ENCODE measurements at regions not wholly inside any gene's neighbourhood (a gene's known extent, or its start where the extent isn't known, plus 50 kb on each side); places are given as distances from the start of the nearest gene placed in this dataset.

- no peak for DNase-seq
- H3K36me3 Mint-ChIP-seq (ENCODE audit: unreplicated experiment), result no peaks in the 10 kb centered on the region
- no peak overlapping the region for H3K27ac Mint-ChIP-seq (ENCODE audit: unreplicated experiment)
- H3K9me3 Mint-ChIP-seq (ENCODE audit: unreplicated experiment), result no peaks in the 10 kb centered on the region
- TF ChIP-seq CTCF (IDR thresholded peaks at IDR 0.05; ENCODE audit: partially characterized antibody, unreplicated experiment), result no peak
- H3K27me3 Mint-ChIP-seq (ENCODE audit: unreplicated experiment), result no peaks in the 10 kb centered on the region
- no peak overlapping the region for H3K4me3 Mint-ChIP-seq (ENCODE audit: unreplicated experiment)
- H3K4me1 Mint-ChIP-seq (ENCODE audit: low read depth, unreplicated experiment), result peaks cover 2% of the 10 kb centered on the region
Observed at GRCh38 chr17:31746884-31747495, 112.1 kb downstream of the COPRS start.

GRCh38 chr17:31745964-31746600 lies 113.0 kb downstream of the COPRS start:
- DNase-seq, result no peak
- H3K9me3 Mint-ChIP-seq (ENCODE audit: unreplicated experiment), result no peaks in the 10 kb centered on the region
- no peak overlapping the region for H3K27ac Mint-ChIP-seq (ENCODE audit: unreplicated experiment)
- no peaks in the 10 kb centered on the region for H3K27me3 Mint-ChIP-seq (ENCODE audit: unreplicated experiment)
- H3K4me3 Mint-ChIP-seq (ENCODE audit: unreplicated experiment), result no peak overlapping the region
- peaks cover 2% of the 10 kb centered on the region for H3K4me1 Mint-ChIP-seq (ENCODE audit: low read depth, unreplicated experiment)
- TF ChIP-seq CTCF (IDR thresholded peaks at IDR 0.05; ENCODE audit: partially characterized antibody, unreplicated experiment), result no peak
- no peaks in the 10 kb centered on the region for H3K36me3 Mint-ChIP-seq (ENCODE audit: unreplicated experiment)

- Mint-ChIP-seq H3K4me1 (ENCODE audit: low read depth, unreplicated experiment) (peaks cover 5% of the 10 kb centered on the region), H3K9me3 (ENCODE audit: unreplicated experiment) (peaks cover 2% of the 10 kb centered on the region), H3K36me3 (ENCODE audit: unreplicated experiment) (no peaks in the 10 kb centered on the region), H3K27ac (ENCODE audit: unreplicated experiment) (no peak overlapping the region), H3K4me3 (ENCODE audit: unreplicated experiment) (no peak overlapping the region), H3K27me3 (ENCODE audit: unreplicated experiment) (no peaks in the 10 kb centered on the region)
- no peak for TF ChIP-seq CTCF (IDR thresholded peaks at IDR 0.05; ENCODE audit: partially characterized antibody, unreplicated experiment)
- no peak for DNase-seq
Observed at GRCh38 chr17:31744511-31744951, 114.5 kb downstream of the COPRS start.

GRCh38 chr17:31743797-31744196 lies 115.2 kb downstream of the COPRS start:
- Mint-ChIP-seq H3K36me3 (ENCODE audit: unreplicated experiment) (no peaks in the 10 kb centered on the region), H3K27me3 (ENCODE audit: unreplicated experiment) (no peaks in the 10 kb centered on the region), H3K4me3 (ENCODE audit: unreplicated experiment) (no peak overlapping the region), H3K27ac (ENCODE audit: unreplicated experiment) (no peak overlapping the region), H3K4me1 (ENCODE audit: low read depth, unreplicated experiment) (peaks cover 5% of the 10 kb centered on the region), H3K9me3 (ENCODE audit: unreplicated experiment) (peaks cover 2% of the 10 kb centered on the region)
- no peak for TF ChIP-seq CTCF (IDR thresholded peaks at IDR 0.05; ENCODE audit: partially characterized antibody, unreplicated experiment)
- DNase-seq, result no peak

- no peaks in the 10 kb centered on the region for H3K36me3 Mint-ChIP-seq (ENCODE audit: unreplicated experiment)
- peaks cover 2% of the 10 kb centered on the region for H3K9me3 Mint-ChIP-seq (ENCODE audit: unreplicated experiment)
- TF ChIP-seq CTCF (IDR thresholded peaks at IDR 0.05; ENCODE audit: partially characterized antibody, unreplicated experiment), result no peak
- peaks cover 5% of the 10 kb centered on the region for H3K4me1 Mint-ChIP-seq (ENCODE audit: low read depth, unreplicated experiment)
- no peaks in the 10 kb centered on the region for H3K27me3 Mint-ChIP-seq (ENCODE audit: unreplicated experiment)
- H3K4me3 Mint-ChIP-seq (ENCODE audit: unreplicated experiment), result no peak overlapping the region
- no peak for DNase-seq
- H3K27ac Mint-ChIP-seq (ENCODE audit: unreplicated experiment), result no peak overlapping the region
Observed at GRCh38 chr17:31741371-31741770, 117.7 kb downstream of the COPRS start.

Data from glutamatergic neuron (in vitro differentiated cells).